ENCODE measurements at regions not wholly inside any gene's neighbourhood (a gene's known extent, or its start where the extent isn't known, plus 50 kb on each side); places are given as distances from the start of the nearest gene placed in this dataset.

DNA sequence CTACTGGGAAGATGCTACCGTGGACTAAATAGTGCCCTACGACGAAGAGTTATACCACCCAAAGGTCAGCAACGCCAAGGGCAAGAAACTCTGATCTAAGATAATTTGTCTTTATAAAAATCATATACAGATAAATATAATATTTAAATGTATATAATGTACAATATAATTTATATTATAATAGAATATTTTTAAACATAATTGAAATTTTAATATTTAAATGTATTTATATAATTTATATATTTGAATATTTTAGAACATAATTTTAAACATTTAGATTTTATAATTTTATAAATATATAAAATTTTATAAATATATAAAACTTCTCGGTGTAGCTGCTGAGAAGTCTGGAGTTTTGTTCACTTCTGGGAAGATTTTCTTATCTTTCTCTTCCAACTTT is 209.2 kb downstream of the FOXL1 start:
- Histone ChIP-seq H3K9ac (ENCODE audit: insufficient read depth, low read length) (no peak overlapping the region), H3K4me3 (replicated peaks in 1 of 4; ENCODE audit: control extremely low read depth in 1 of 4, insufficient read depth in 1 of 4, low read depth in 3 of 4, low read length in 4 of 4) (no peak overlapping the region), H3K4me1 (ENCODE audit: control insufficient read depth, extremely low read depth, insufficient read depth, low read length) (no peaks in the 10 kb centered on the region), H3K79me2 (ENCODE audit: control insufficient read depth, insufficient read depth, low read length) (no peaks in the 10 kb centered on the region), H3K36me3 (ENCODE audit: control insufficient read depth, insufficient read depth, low read length) (no peaks in the 10 kb centered on the region), H3K27ac (ENCODE audit: insufficient read depth, low read length) (no peak overlapping the region), H4K20me1 (ENCODE audit: control insufficient read depth, extremely low read depth, insufficient read depth, low read length) (no peaks in the 10 kb centered on the region), H3K27me3 (ENCODE audit: control insufficient read depth, insufficient read depth, low read length) (peaks cover 12% of the 10 kb centered on the region), H2AFZ (ENCODE audit: low read length) (no peak overlapping the region), H3K9me3 (ENCODE audit: control insufficient read depth, insufficient read depth, low read depth, low read length) (no peaks in the 10 kb centered on the region), H3K4me2 (ENCODE audit: extremely low read depth, insufficient read depth, low read length) (no peak overlapping the region)
- TF ChIP-seq, protein P1, sequence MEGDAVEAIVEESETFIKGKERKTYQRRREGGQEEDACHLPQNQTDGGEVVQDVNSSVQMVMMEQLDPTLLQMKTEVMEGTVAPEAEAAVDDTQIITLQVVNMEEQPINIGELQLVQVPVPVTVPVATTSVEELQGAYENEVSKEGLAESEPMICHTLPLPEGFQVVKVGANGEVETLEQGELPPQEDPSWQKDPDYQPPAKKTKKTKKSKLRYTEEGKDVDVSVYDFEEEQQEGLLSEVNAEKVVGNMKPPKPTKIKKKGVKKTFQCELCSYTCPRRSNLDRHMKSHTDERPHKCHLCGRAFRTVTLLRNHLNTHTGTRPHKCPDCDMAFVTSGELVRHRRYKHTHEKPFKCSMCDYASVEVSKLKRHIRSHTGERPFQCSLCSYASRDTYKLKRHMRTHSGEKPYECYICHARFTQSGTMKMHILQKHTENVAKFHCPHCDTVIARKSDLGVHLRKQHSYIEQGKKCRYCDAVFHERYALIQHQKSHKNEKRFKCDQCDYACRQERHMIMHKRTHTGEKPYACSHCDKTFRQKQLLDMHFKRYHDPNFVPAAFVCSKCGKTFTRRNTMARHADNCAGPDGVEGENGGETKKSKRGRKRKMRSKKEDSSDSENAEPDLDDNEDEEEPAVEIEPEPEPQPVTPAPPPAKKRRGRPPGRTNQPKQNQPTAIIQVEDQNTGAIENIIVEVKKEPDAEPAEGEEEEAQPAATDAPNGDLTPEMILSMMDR (conservative IDR thresholded peaks at IDR 0.05 in 1 of 2, IDR thresholded peaks at IDR 0.05 in 1 of 2; ENCODE audit: low read depth in 1 of 2, low read length in 2 of 2), result no peak
- no peak for TF ChIP-seq EZH2 (IDR thresholded peaks at IDR 0.05; ENCODE audit: low read length, missing control alignments)
- no peak for DNase-seq (ENCODE audit: low read depth in 2 of 2)

GRCh38 chr16:86789621-86790051 is 211.3 kb downstream of the FOXL1 start:
- peak in 1 of 2 donors; percentile 38 for DNase-seq (ENCODE audit: low read depth in 2 of 2)
- Histone ChIP-seq H3K4me2 (ENCODE audit: extremely low read depth, insufficient read depth, low read length) (no peak overlapping the region), H3K36me3 (ENCODE audit: control insufficient read depth, insufficient read depth, low read length) (no peaks in the 10 kb centered on the region), H2AFZ (ENCODE audit: low read length) (no peak overlapping the region), H3K4me3 (replicated peaks in 1 of 4; ENCODE audit: control extremely low read depth in 1 of 4, insufficient read depth in 1 of 4, low read depth in 3 of 4, low read length in 4 of 4) (no peak overlapping the region), H3K9me3 (ENCODE audit: control insufficient read depth, insufficient read depth, low read depth, low read length) (no peaks in the 10 kb centered on the region), H3K9ac (ENCODE audit: insufficient read depth, low read length) (no peak overlapping the region), H3K79me2 (ENCODE audit: control insufficient read depth, insufficient read depth, low read length) (no peaks in the 10 kb centered on the region), H3K27me3 (ENCODE audit: control insufficient read depth, insufficient read depth, low read length) (peaks cover 15% of the 10 kb centered on the region), H4K20me1 (ENCODE audit: control insufficient read depth, extremely low read depth, insufficient read depth, low read length) (no peaks in the 10 kb centered on the region), H3K27ac (ENCODE audit: insufficient read depth, low read length) (no peak overlapping the region), H3K4me1 (ENCODE audit: control insufficient read depth, extremely low read depth, insufficient read depth, low read length) (no peaks in the 10 kb centered on the region)
- no peak for TF ChIP-seq EZH2 (IDR thresholded peaks at IDR 0.05; ENCODE audit: low read length, missing control alignments)
- TF ChIP-seq, protein P1 (conservative IDR thresholded peaks at IDR 0.05 in 1 of 2, IDR thresholded peaks at IDR 0.05 in 1 of 2; ENCODE audit: low read depth in 1 of 2, low read length in 2 of 2), result no peak

- Histone ChIP-seq H3K4me3 (replicated peaks in 1 of 4; ENCODE audit: control extremely low read depth in 1 of 4, insufficient read depth in 1 of 4, low read depth in 3 of 4, low read length in 4 of 4) (no peak overlapping the region), H3K27ac (ENCODE audit: insufficient read depth, low read length) (no peak overlapping the region), H3K4me2 (ENCODE audit: extremely low read depth, insufficient read depth, low read length) (no peak overlapping the region), H3K9ac (ENCODE audit: insufficient read depth, low read length) (no peak overlapping the region), H2AFZ (ENCODE audit: low read length) (no peak overlapping the region), H3K27me3 (ENCODE audit: control insufficient read depth, insufficient read depth, low read length) (peaks cover 15% of the 10 kb centered on the region), H3K4me1 (ENCODE audit: control insufficient read depth, extremely low read depth, insufficient read depth, low read length) (no peaks in the 10 kb centered on the region), H3K9me3 (ENCODE audit: control insufficient read depth, insufficient read depth, low read depth, low read length) (no peaks in the 10 kb centered on the region), H3K36me3 (ENCODE audit: control insufficient read depth, insufficient read depth, low read length) (no peaks in the 10 kb centered on the region), H4K20me1 (ENCODE audit: control insufficient read depth, extremely low read depth, insufficient read depth, low read length) (no peaks in the 10 kb centered on the region), H3K79me2 (ENCODE audit: control insufficient read depth, insufficient read depth, low read length) (no peaks in the 10 kb centered on the region)
- peak in 1 of 2 donors; percentile 82 for DNase-seq (ENCODE audit: low read depth in 2 of 2)
- no peak for TF ChIP-seq EZH2 (IDR thresholded peaks at IDR 0.05; ENCODE audit: low read length, missing control alignments)
- TF ChIP-seq, protein P1 (conservative IDR thresholded peaks at IDR 0.05 in 1 of 2, IDR thresholded peaks at IDR 0.05 in 1 of 2; ENCODE audit: low read depth in 1 of 2, low read length in 2 of 2), result no peak
Observed at GRCh38 chr16:86791287-86792035, 213.1 kb downstream of the FOXL1 start.
